DMS53 treated with DMSO at 0.1 percent for 48 hours (cell line): ENCODE measurements at regions not wholly inside any gene's neighbourhood (a gene's known extent, or its start where the extent isn't known, plus 50 kb on each side); places are given as distances from the start of the nearest gene placed in this dataset.
A peak's percentile ranks its signal among the peaks of the same experiment; 100 is the strongest.
"Not testable (repeated sequence)": the region's sequence is repeated elsewhere in the genome, so short reads cannot be mapped to it uniquely, and the experiment has no call there.

Experiments used
- DNase-seq: peaks from one replicate; lab custom pipeline; 2025; ENCODE audit not compliant: unreplicated experiment; lab: John Stamatoyannopoulos, UW

GRCh38 chr9:78896479-78896878, 599.6 kb downstream of the PSAT1 start:
- no peak for DNase-seq

GRCh38 chr9:78898234-78898633, 601.3 kb downstream of the PSAT1 start:
- no peak for DNase-seq

- DNase-seq: no peak
These were observed 602.1 kb downstream of the PSAT1 start for GRCh38 chr9:78899006-78899405.

- DNase-seq: no peak
These were observed 603.6 kb downstream of the PSAT1 start for GRCh38 chr9:78900500-78900899.

- no peak for DNase-seq
These were observed 605.1 kb downstream of the PSAT1 start for GRCh38 chr9:78902051-78902450.

- no peak for DNase-seq
These were observed 606.7 kb downstream of the PSAT1 start for GRCh38 chr9:78903581-78903980.

- no peak for DNase-seq
These were observed 607.8 kb downstream of the PSAT1 start for GRCh38 chr9:78904686-78905085.

- no peak for DNase-seq
These were observed 608.5 kb downstream of the PSAT1 start for GRCh38 chr9:78905387-78905786.

GRCh38 chr9:78905986-78906755, 609.2 kb downstream of the PSAT1 start:
- no peak for DNase-seq

- no peak for DNase-seq
These were observed 612.6 kb downstream of the PSAT1 start for GRCh38 chr9:78909566-78909965.

- DNase-seq: not testable (repeated sequence)
These were observed 620.0 kb downstream of the PSAT1 start for GRCh38 chr9:78916884-78917283.

GRCh38 chr9:78918976-78919375, 622.1 kb downstream of the PSAT1 start:
- no peak for DNase-seq

GRCh38 chr9:78919701-78920100, 622.8 kb downstream of the PSAT1 start:
- no peak for DNase-seq

GRCh38 chr9:78921341-78921740, 624.4 kb downstream of the PSAT1 start:
- peak; percentile 12 for DNase-seq

- DNase-seq: peak; percentile 43
These were observed 627.2 kb downstream of the PSAT1 start for GRCh38 chr9:78923966-78924659.

- peak; percentile 84 for DNase-seq
These were observed 630.4 kb downstream of the PSAT1 start for GRCh38 chr9:78927099-78927940.

- no peak for DNase-seq
These were observed 631.9 kb downstream of the PSAT1 start for GRCh38 chr9:78928625-78929405.

- DNase-seq: no peak
These were observed 633.4 kb downstream of the PSAT1 start for GRCh38 chr9:78930281-78930680.

GRCh38 chr9:78932849-78933627, 636.1 kb downstream of the PSAT1 start:
- peak; percentile 20 for DNase-seq

GRCh38 chr9:78934880-78935279, 636.9 kb upstream of the TLE4 start:
- no peak for DNase-seq
